AG09319 (cell line): ENCODE measurements at regions not wholly inside any gene's neighbourhood (a gene's known extent, or its start where the extent isn't known, plus 50 kb on each side); places are given as distances from the start of the nearest gene placed in this dataset.
A peak's percentile ranks its signal among the peaks of the same experiment; 100 is the strongest.
"Not testable (repeated sequence)": the region's sequence is repeated elsewhere in the genome, so short reads cannot be mapped to it uniquely, and the experiment has no call there.

Source experiments
- DNase-seq: peaks from one replicate; pipeline ENCODE4 v3.0.0-alpha.2; 2010; ENCODE audit warnings: low read depth; ENCODE audit errors: extremely low read depth
- CTCF ChIP-seq: IDR thresholded peaks from 2 replicates; pipeline ENCODE4 v1.5.1; 2011; ENCODE audit warnings: low read depth, mild to moderate bottlenecking, inconsistent platforms, low read length, moderate library complexity

GRCh38 chr5:147098233-147098790 lies 136.5 kb upstream of the STK32A start:
- DNase-seq = peak; percentile 3
- TF ChIP-seq CTCF = peak; percentile 66

- no peak for DNase-seq
- no peak for TF ChIP-seq CTCF
Measured at GRCh38 chr5:147101659-147102369, 133.0 kb upstream of the STK32A start.

GRCh38 chr5:147112899-147113298 lies 121.9 kb upstream of the STK32A start:
- no peak for TF ChIP-seq CTCF
- no peak for DNase-seq

GRCh38 chr5:147113967-147114366 lies 120.9 kb upstream of the STK32A start:
- no peak for DNase-seq
- no peak for TF ChIP-seq CTCF

GRCh38 chr5:147139759-147140158 lies 95.1 kb upstream of the STK32A start:
- not testable (repeated sequence) for DNase-seq

GRCh38 chr5:147140558-147140957 lies 94.3 kb upstream of the STK32A start:
- TF ChIP-seq CTCF = no peak
- no peak for DNase-seq

- DNase-seq = not testable (repeated sequence)
Measured at GRCh38 chr5:147141580-147141979, 93.2 kb upstream of the STK32A start.

GRCh38 chr5:147143215-147143614 lies 91.6 kb upstream of the STK32A start:
- DNase-seq = no peak
- no peak for TF ChIP-seq CTCF
